ENCODE measurements at regions not wholly inside any gene's neighbourhood (a gene's known extent, or its start where the extent isn't known, plus 50 kb on each side); places are given as distances from the start of the nearest gene placed in this dataset.

GRCh38 chr20:10946124-10946880 is 272.5 kb upstream of the JAG1 start:
- TF ChIP-seq EP300 (IDR thresholded peaks at IDR 0.05) (no peak), CTCF (IDR thresholded peaks at IDR 0.05) (no peak)
